H1 (cell line): ENCODE measurements at regions not wholly inside any gene's neighbourhood (a gene's known extent, or its start where the extent isn't known, plus 50 kb on each side); places are given as distances from the start of the nearest gene placed in this dataset.

Experiments used
- CTCF ChIA-PET: fragments of 300-600 bp; sonication (Branson Sonifier 250); formaldehyde crosslinking; loops from one replicate; lab custom pipeline; 2021; ENCODE audit not compliant: partially characterized antibody; lab: Charles Lee
- POLR2A ChIA-PET: fragments of 300-600 bp; sonication (Branson Sonifier 250); formaldehyde crosslinking; loops from one replicate; lab custom pipeline; 2021; ENCODE audit warnings: inconsistent platforms; ENCODE audit not compliant: partially characterized antibody; lab: Charles Lee
- DNase-seq, 2 experiments: peaks; one replicate each; pipeline versions ENCODE4 v3.0.0 to v3.0.0-alpha.2; 2010 to 2022; ENCODE audit warnings: low spot score in 2 of 2, low read depth in 1 of 2, mixed read lengths in 1 of 2
- FAIRE-seq: peaks from 2 replicates; lab custom pipeline; 2011; peaks lifted over from hg19 to GRCh38; lab: Jason Lieb, UNC
- H2AFZ ChIP-seq: 2 replicates; pipeline ENCODE4 v1.8.1; 2012; ENCODE audit warnings: low read length, inconsistent platforms
- H2AK5ac ChIP-seq: 2 replicates; pipeline ENCODE4 v1.6.1; 2013; ENCODE audit warnings: low read depth, low read length
- H2BK120ac ChIP-seq: replicated peaks from 2 replicates; pipeline ENCODE3; 2013; ENCODE audit warnings: low read depth, low read length, inconsistent platforms
- H2BK12ac ChIP-seq: 2 replicates; pipeline ENCODE4 v1.6.1; 2013; ENCODE audit warnings: low read depth, low read length
- H2BK15ac ChIP-seq: 2 replicates; pipeline ENCODE4 v1.6.1; 2013; ENCODE audit warnings: low read length
- H2BK20ac ChIP-seq: 2 replicates; pipeline ENCODE4 v1.6.1; 2013; ENCODE audit warnings: low read length
- H2BK5ac ChIP-seq: 2 replicates; pipeline ENCODE4 v1.6.1; 2013; ENCODE audit warnings: low read depth, low read length
- H3K14ac ChIP-seq: 2 replicates; pipeline ENCODE4 v1.6.1; 2013; ENCODE audit warnings: inconsistent platforms; ENCODE audit not compliant: insufficient read length
- H3K18ac ChIP-seq: 2 replicates; pipeline ENCODE4 v1.6.1; 2013; ENCODE audit warnings: low read length; ENCODE audit errors: extremely low read depth
- H3K23ac ChIP-seq: 2 replicates; pipeline ENCODE4 v1.6.1; 2013; ENCODE audit warnings: inconsistent platforms; ENCODE audit not compliant: insufficient read length
- H3K23me2 ChIP-seq: 2 replicates; pipeline ENCODE4 v1.6.1; 2013; ENCODE audit warnings: low read depth, low read length
- H3K27ac ChIP-seq: 2 replicates; pipeline ENCODE4 v1.6.1; 2011; ENCODE audit warnings: low read depth, low read length, inconsistent platforms
- H3K27me3 ChIP-seq, 4 experiments: replicated peaks in 1 of 4; 1 replicate in 1 of 4; 2 replicates in 3 of 4; pipeline versions ENCODE4 v1.6.1 to v1.8.1; 2011 to 2013; ENCODE audit warnings: low read length in 3 of 4, mild to moderate bottlenecking in 3 of 4, inconsistent platforms in 2 of 4, mixed read lengths in 2 of 4, moderate library complexity in 1 of 4; ENCODE audit not compliant: control insufficient read depth in 3 of 4, insufficient read depth in 3 of 4; ENCODE audit errors: extremely low read depth in 1 of 4
- H3K36me3 ChIP-seq, 4 experiments: 2 replicates each; pipeline versions ENCODE4 v1.6.1 to v1.8.1; 2011 to 2013; ENCODE audit warnings: mild to moderate bottlenecking in 4 of 4, low read length in 3 of 4, moderate library complexity in 2 of 4, control low read depth in 1 of 4, inconsistent platforms in 1 of 4; ENCODE audit not compliant: insufficient read depth in 4 of 4, control insufficient read depth in 2 of 4
- H3K4ac ChIP-seq: replicated peaks from 2 replicates; pipeline ENCODE3; 2013; ENCODE audit warnings: low read length, low read depth, mixed read lengths, inconsistent platforms; ENCODE audit not compliant: insufficient read length
- H3K4me1 ChIP-seq, 4 experiments: replicated peaks in 1 of 4; 1 replicate in 1 of 4; 2 replicates in 3 of 4; pipeline versions ENCODE4 v1.6.1 to v1.8.1; 2011 to 2013; ENCODE audit warnings: low read length in 3 of 4, inconsistent platforms in 2 of 4, mixed read lengths in 1 of 4; ENCODE audit not compliant: insufficient read depth in 4 of 4, control insufficient read depth in 3 of 4
- H3K4me2 ChIP-seq, 2 experiments: 2 replicates each; pipeline versions ENCODE4 v1.6.1 to v1.8.1; 2011 to 2013; ENCODE audit warnings: low read depth in 2 of 2, low read length in 2 of 2, control low read depth in 1 of 2, inconsistent platforms in 1 of 2, mild to moderate bottlenecking in 1 of 2; ENCODE audit not compliant: insufficient read depth in 1 of 2
- H3K4me3 ChIP-seq, 4 experiments: fragments of 200-600, 300-600 bp in 1 of 4; sonication (generic), shearing (Covaris generic), sonication (Bioruptor Twin) in 1 of 4; 2 replicates each; pipeline versions ENCODE4 v1.5.1 to v1.8.1; 2011 to 2016; ENCODE audit warnings: low read length in 4 of 4, low read depth in 3 of 4, control low read depth in 2 of 4, inconsistent platforms in 2 of 4, mild to moderate bottlenecking in 2 of 4, mixed read lengths in 1 of 4, moderate library complexity in 1 of 4; ENCODE audit not compliant: insufficient read depth in 2 of 4; ENCODE audit errors: extremely low read depth in 1 of 4
- H3K56ac ChIP-seq: replicated peaks from 2 replicates; pipeline ENCODE3; 2013; ENCODE audit warnings: low read depth, mild to moderate bottlenecking, mixed read lengths, low read length, inconsistent platforms; ENCODE audit not compliant: insufficient read length
- H3K79me1 ChIP-seq: 2 replicates; pipeline ENCODE4 v1.6.1; 2013; ENCODE audit warnings: low read depth, low read length, control low read depth
- H3K79me2 ChIP-seq, 2 experiments: 2 replicates each; pipeline versions ENCODE4 v1.6.1 to v1.8.1; 2012 to 2013; ENCODE audit warnings: low read length in 2 of 2, mild to moderate bottlenecking in 2 of 2, inconsistent platforms in 1 of 2; ENCODE audit not compliant: insufficient read depth in 2 of 2, control insufficient read depth in 1 of 2
- H3K9ac ChIP-seq, 4 experiments: replicated peaks in 1 of 4; 1 replicate in 1 of 4; 2 replicates in 3 of 4; pipeline versions ENCODE4 v1.6.1 to v1.8.1; 2011 to 2013; ENCODE audit warnings: low read depth in 3 of 4, low read length in 3 of 4, control low read depth in 2 of 4, mild to moderate bottlenecking in 2 of 4, moderate library complexity in 2 of 4, inconsistent platforms in 1 of 4; ENCODE audit errors: extremely low read depth in 1 of 4
- H3K9me3 ChIP-seq, 2 experiments: 2 replicates each; pipeline versions ENCODE4 v1.6.1 to v1.8.1; 2012 to 2013; ENCODE audit warnings: mild to moderate bottlenecking in 2 of 2, moderate library complexity in 2 of 2, control low read depth in 1 of 2, inconsistent platforms in 1 of 2, low read depth in 1 of 2, low read length in 1 of 2, mixed read lengths in 1 of 2; ENCODE audit not compliant: insufficient read depth in 2 of 2
- H4K20me1 ChIP-seq, 2 experiments: replicated peaks in 1 of 2; 2 replicates each; pipeline versions ENCODE3 to v1.8.1; 2011 to 2013; ENCODE audit warnings: inconsistent platforms in 2 of 2, low read length in 2 of 2, mild to moderate bottlenecking in 1 of 2; ENCODE audit not compliant: insufficient read depth in 2 of 2, control insufficient read depth in 1 of 2
- H4K5ac ChIP-seq: 2 replicates; pipeline ENCODE4 v1.6.1; 2013; ENCODE audit warnings: low read length, low read depth, mixed read lengths, inconsistent platforms; ENCODE audit not compliant: insufficient read length
- H4K8ac ChIP-seq: 2 replicates; pipeline ENCODE4 v1.8.0; 2013; ENCODE audit warnings: mild to moderate bottlenecking, moderate library complexity, low read length, inconsistent platforms; ENCODE audit not compliant: insufficient read depth; ENCODE audit errors: extremely low read depth
- H4K91ac ChIP-seq: replicated peaks from 2 replicates; pipeline ENCODE3; 2013; ENCODE audit warnings: low read length, mixed read lengths, inconsistent platforms; ENCODE audit not compliant: insufficient read length
- BACH1 ChIP-seq: IDR thresholded peaks from 2 replicates; pipeline ENCODE4 v1.6.1; 2012; ENCODE audit warnings: low read length, improper control_type of control experiment
- CTBP2 ChIP-seq: IDR thresholded peaks from 2 replicates; pipeline ENCODE4 v1.7.0; 2011; ENCODE audit warnings: borderline replicate concordance, mild to moderate bottlenecking, moderate library complexity, mixed read lengths, low read length; ENCODE audit not compliant: insufficient read depth, insufficient read length
- GABPA ChIP-seq: IDR thresholded peaks from 2 replicates; pipeline ENCODE4 v1.6.1; 2011; ENCODE audit warnings: mild to moderate bottlenecking, low read length, moderate library complexity, borderline replicate concordance; ENCODE audit not compliant: insufficient read depth
- HDAC2 ChIP-seq, 2 experiments: fragments of 300-600 bp in 1 of 2; sonication (generic) in 1 of 2; IDR thresholded peaks; 2 replicates each; pipeline ENCODE4 v1.6.1; 2011 to 2012; ENCODE audit warnings: low read depth in 2 of 2, low read length in 2 of 2, mild to moderate bottlenecking in 2 of 2, moderate library complexity in 2 of 2, borderline replicate concordance in 1 of 2, inconsistent platforms in 1 of 2
- HDAC6 ChIP-seq: IDR thresholded peaks from one replicate; pipeline ENCODE4 v1.7.1; 2012; ENCODE audit warnings: low read depth, mild to moderate bottlenecking, inconsistent platforms, low read length, moderate library complexity
- JUN ChIP-seq: IDR thresholded peaks from 2 replicates; pipeline ENCODE4 v1.6.1; 2011; ENCODE audit warnings: low read depth, mild to moderate bottlenecking, improper control_type of control experiment, low read length
- JUND ChIP-seq: IDR thresholded peaks from 2 replicates; pipeline ENCODE4 v1.6.1; 2011; ENCODE audit warnings: mild to moderate bottlenecking, improper control_type of control experiment, low read length
- KDM1A ChIP-seq: fragments of 200-600, 300-600 bp; sonication (generic); IDR thresholded peaks from 2 replicates; pipeline ENCODE4 v1.7.1; 2016; ENCODE audit warnings: mild to moderate bottlenecking, low read length, borderline replicate concordance
- SAP30 ChIP-seq: fragments of 300-600 bp; sonication (generic); IDR thresholded peaks from 2 replicates; pipeline ENCODE4 v1.7.1; 2012; ENCODE audit warnings: low read length, moderate library complexity, mild to moderate bottlenecking, inconsistent platforms; ENCODE audit not compliant: insufficient read depth, insufficient replicate concordance
- SP2 ChIP-seq: IDR thresholded peaks from 2 replicates; pipeline ENCODE4 v1.6.1; 2012; ENCODE audit warnings: mild to moderate bottlenecking, low read length, inconsistent platforms
- TAF1 ChIP-seq: IDR thresholded peaks from 2 replicates; pipeline ENCODE4 v1.6.1; 2011; ENCODE audit warnings: mild to moderate bottlenecking, low read depth, low read length
- TCF12 ChIP-seq: IDR thresholded peaks from 2 replicates; pipeline ENCODE4 v1.6.1; 2011; ENCODE audit warnings: low read depth, mild to moderate bottlenecking, low read length
- YY1 ChIP-seq: IDR thresholded peaks from 2 replicates; pipeline ENCODE4 v1.6.1; 2011; ENCODE audit warnings: low read depth, mild to moderate bottlenecking, low read length
- WGBS, 2 experiments: shearing (Covaris generic) in 1 of 2; methylation state at CpG; one replicate each; pipeline versions ENCODE4 v1.1.6 to v1.1.7; 2013 to 2015; ENCODE audit warnings: low lambda C conversion rate in 2 of 2, mixed read lengths in 2 of 2, inconsistent platforms in 1 of 2, low coverage in 1 of 2, missing lambda C conversion rate in 1 of 2; ENCODE audit not compliant: insufficient replicate concordance in 2 of 2, insufficient coverage in 1 of 2, insufficient read length in 1 of 2; ENCODE audit errors: extremely low coverage in 1 of 2, missing lambda C conversion rate in 1 of 2; 5-methylcytosine and 5-hydroxymethylcytosine counted together
- TF ChIP-seq, protein P1 (sequence below): IDR thresholded peaks from 2 replicates; pipeline ENCODE4 v1.6.1; 2012; ENCODE audit warnings: inconsistent platforms

DNA sequence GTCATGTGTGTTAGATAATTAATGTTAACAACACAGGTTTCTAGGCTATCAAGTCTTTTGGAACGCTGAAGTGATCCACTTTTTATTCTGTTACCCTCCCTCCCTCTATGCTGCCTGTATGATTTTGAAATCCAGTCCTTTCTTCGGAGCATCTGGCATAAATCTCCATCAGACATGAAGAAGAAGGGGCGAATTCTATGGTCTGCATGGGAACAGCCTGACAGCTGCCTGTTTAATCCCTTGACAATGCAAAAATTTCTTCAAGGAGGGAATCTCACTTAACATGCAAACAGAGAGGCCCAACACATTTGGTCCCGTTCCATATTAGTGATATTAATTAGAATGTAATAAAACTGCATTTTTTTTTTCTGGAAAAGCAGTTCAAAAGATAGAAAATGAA is 145.2 kb downstream of the VGLL3 start:
- Histone ChIP-seq H3K56ac (no peak overlapping the region), H3K79me1 (no peaks in the 10 kb centered on the region), H4K20me1 (no peaks in the 10 kb centered on the region), H3K9ac (no peak overlapping the region), H2BK12ac (no peak overlapping the region), H3K9me3 (peaks cover 0 to 4% of the 10 kb centered on the region in 2 experiments; a peak in 2 of 4 replicates), H3K36me3 (no peaks in the 10 kb centered on the region), H3K79me2 (no peaks in the 10 kb centered on the region), H2AK5ac (no peak overlapping the region), H3K27ac (no peak overlapping the region), H3K4me1 (no peaks in the 10 kb centered on the region), H3K14ac (no peak overlapping the region), H2BK120ac (no peak overlapping the region), H3K23ac (no peak overlapping the region), H3K4me2 (no peak overlapping the region), H4K8ac (no peak overlapping the region), H2AFZ (no peak overlapping the region), H2BK5ac (no peak overlapping the region), H4K5ac (no peak overlapping the region), H3K4ac (no peak overlapping the region), H3K18ac (no peak overlapping the region), H2BK15ac (no peak overlapping the region), H3K27me3 (no peaks in the 10 kb centered on the region), H2BK20ac (no peak overlapping the region), H3K23me2 (no peaks in the 10 kb centered on the region), H4K91ac (no peak overlapping the region), H3K4me3 (no peak overlapping the region)
- 89% methylated on average over 4 of the region's 4 CpGs; no CpG with 5 or more reads in 1 of the 2 experiments for WGBS, 2 experiments
- CTCF ChIA-PET: interaction anchor here (0.6 to 0.7 kb wide), 2 partner anchors 41 to 60 kb away, joined by 3 read pairs; no protein-coding TSS in a partner anchor
- POLR2A ChIA-PET: interaction anchor here (0.9 kb wide), 1 partner anchor 81 kb away, joined by 3 read pairs; no protein-coding TSS in a partner anchor
- FAIRE-seq (no peak), DNase-seq (no peak)
- TF ChIP-seq YY1: no peak
- no peak for TF ChIP-seq HDAC2 (IDR thresholded peaks at IDR 0.05; ENCODE audit: borderline replicate concordance in 1 of 2, low read depth in 2 of 2, low read length in 2 of 2)
- TF ChIP-seq, protein P1, sequence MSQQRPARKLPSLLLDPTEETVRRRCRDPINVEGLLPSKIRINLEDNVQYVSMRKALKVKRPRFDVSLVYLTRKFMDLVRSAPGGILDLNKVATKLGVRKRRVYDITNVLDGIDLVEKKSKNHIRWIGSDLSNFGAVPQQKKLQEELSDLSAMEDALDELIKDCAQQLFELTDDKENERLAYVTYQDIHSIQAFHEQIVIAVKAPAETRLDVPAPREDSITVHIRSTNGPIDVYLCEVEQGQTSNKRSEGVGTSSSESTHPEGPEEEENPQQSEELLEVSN: no peak
- TF ChIP-seq SAP30: no peak
- no peak for TF ChIP-seq KDM1A
- TF ChIP-seq GABPA: no peak
- TF ChIP-seq BACH1: no peak
- TF ChIP-seq JUN: no peak
- TF ChIP-seq CTBP2: no peak
- no peak for TF ChIP-seq JUND
- TF ChIP-seq SP2: no peak
- TF ChIP-seq TAF1: no peak
- TF ChIP-seq TCF12: no peak
- TF ChIP-seq HDAC6: no peak
